ENCODE measurements at regions not wholly inside any gene's neighbourhood (a gene's known extent, or its start where the extent isn't known, plus 50 kb on each side); places are given as distances from the start of the nearest gene placed in this dataset.

GRCh38 chr5:8550921-8551320, 682.0 kb downstream of the MTRR start (continued):
- no peak for TF ChIP-seq CTBP2 (IDR thresholded peaks at IDR 0.05; ENCODE audit: borderline replicate concordance, insufficient read depth, insufficient read length, low read length)

- H3K4ac ChIP-seq (replicated peaks; ENCODE audit: insufficient read length, low read depth, low read length), result no peak overlapping the region
- POLR2A ChIA-PET (ENCODE audit: partially characterized antibody), result no interaction called here
- H3K79me2 ChIP-seq (ENCODE audit: control insufficient read depth in 1 of 2, insufficient read depth in 2 of 2, low read length in 2 of 2), result no peaks in the 10 kb centered on the region
- TF ChIP-seq POLR2AphosphoS5 (IDR thresholded peaks at IDR 0.05; ENCODE audit: low read depth, low read length) (no peak), ASH2L (IDR thresholded peaks at IDR 0.05; ENCODE audit: low read length) (no peak), RFX5 (IDR thresholded peaks at IDR 0.05; ENCODE audit: borderline replicate concordance, low read depth, low read length) (no peak), SIX5 (IDR thresholded peaks at IDR 0.05; ENCODE audit: low read depth, low read length) (no peak), KDM5A (IDR thresholded peaks at IDR 0.05; ENCODE audit: low read length) (no peak), HDAC6 (IDR thresholded peaks at IDR 0.05; ENCODE audit: low read depth, low read length) (no peak), EGR1 (IDR thresholded peaks at IDR 0.05; ENCODE audit: borderline replicate concordance, low read depth, low read length) (no peak), CEBPB (IDR thresholded peaks at IDR 0.05; ENCODE audit: low read depth, low read length) (no peak), POLR2A (IDR thresholded peaks at IDR 0.05; ENCODE audit: control extremely low read depth in 1 of 2, low read depth in 2 of 2, low read length in 2 of 2) (no peak), CBX5 (IDR thresholded peaks at IDR 0.05; ENCODE audit: low read depth, low read length) (no peak), RNF2 (IDR thresholded peaks at IDR 0.05; ENCODE audit: borderline replicate concordance, low read depth, low read length, missing control alignments, poor library complexity, severe bottlenecking) (no peak), RBBP5 (IDR thresholded peaks at IDR 0.05; ENCODE audit: borderline replicate concordance, low read depth, low read length) (no peak), SP4 (IDR thresholded peaks at IDR 0.05; ENCODE audit: low read length) (no peak), CTBP2 (IDR thresholded peaks at IDR 0.05; ENCODE audit: borderline replicate concordance, insufficient read depth, insufficient read length, low read length) (no peak)
Observed at GRCh38 chr5:8553364-8553763, 684.4 kb downstream of the MTRR start.

More at GRCh38 chr5:8553364-8553763, 684.4 kb downstream of the MTRR start:
- no peak overlapping the region for H2BK5ac ChIP-seq (ENCODE audit: low read depth, low read length)
- H3K27ac ChIP-seq (ENCODE audit: low read depth, low read length), result no peak overlapping the region
- no peak overlapping the region for H3K56ac ChIP-seq (replicated peaks; ENCODE audit: insufficient read length, low read depth, low read length)
- H3K4me3 ChIP-seq (ENCODE audit: extremely low read depth in 1 of 4, insufficient read depth in 2 of 4, low read depth in 3 of 4, low read length in 4 of 4), result no peak overlapping the region
- no peak overlapping the region for H2AK5ac ChIP-seq (ENCODE audit: low read depth, low read length)
- no peaks in the 10 kb centered on the region for H4K20me1 ChIP-seq (replicated peaks in 1 of 2; ENCODE audit: control insufficient read depth in 1 of 2, insufficient read depth in 2 of 2, low read length in 2 of 2)
- no peaks in the 10 kb centered on the region for H3K79me1 ChIP-seq (ENCODE audit: low read depth, low read length)
- H3K23ac ChIP-seq (ENCODE audit: insufficient read length), result no peak overlapping the region
- H4K91ac ChIP-seq (replicated peaks; ENCODE audit: insufficient read length, low read length), result no peak overlapping the region
- H3K18ac ChIP-seq (ENCODE audit: extremely low read depth, low read length), result no peak overlapping the region
- H3K27me3 ChIP-seq (replicated peaks in 1 of 4; ENCODE audit: control insufficient read depth in 3 of 4, extremely low read depth in 1 of 4, insufficient read depth in 3 of 4, low read length in 3 of 4), result no peaks in the 10 kb centered on the region
- H2BK120ac ChIP-seq (replicated peaks; ENCODE audit: low read depth, low read length), result no peak overlapping the region
- DNase-seq (ENCODE audit: low read depth in 1 of 2, low spot score in 2 of 2), result no peak
- no peak overlapping the region for H2BK20ac ChIP-seq (ENCODE audit: low read length)
- no peak overlapping the region for H3K4me2 ChIP-seq (ENCODE audit: insufficient read depth in 1 of 2, low read depth in 2 of 2, low read length in 2 of 2)
- H3K9ac ChIP-seq (replicated peaks in 1 of 4; ENCODE audit: extremely low read depth in 1 of 4, low read depth in 3 of 4, low read length in 3 of 4), result no peak overlapping the region
- FAIRE-seq, result no peak
- peaks cover 3 to 5% of the 10 kb centered on the region in 2 experiments; a peak in 2 of 4 replicates for H3K9me3 ChIP-seq (ENCODE audit: insufficient read depth in 2 of 2, low read depth in 1 of 2, low read length in 1 of 2)
- H4K5ac ChIP-seq (ENCODE audit: insufficient read length, low read depth, low read length), result no peak overlapping the region
- no peak overlapping the region for H3K14ac ChIP-seq (ENCODE audit: insufficient read length)
- H3K36me3 ChIP-seq (ENCODE audit: control insufficient read depth in 2 of 4, insufficient read depth in 4 of 4, low read length in 3 of 4), result no peaks in the 10 kb centered on the region
- CTCF ChIA-PET (ENCODE audit: partially characterized antibody), result interaction anchor here (0.5 kb wide), 1 partner anchor 1638 kb away, joined by 3 read pairs; no protein-coding TSS in a partner anchor
- H4K8ac ChIP-seq (ENCODE audit: extremely low read depth, insufficient read depth, low read length), result no peak overlapping the region
- H3K23me2 ChIP-seq (ENCODE audit: low read depth, low read length), result no peaks in the 10 kb centered on the region
- no peak overlapping the region for H2BK12ac ChIP-seq (ENCODE audit: low read depth, low read length)
- H3K4me1 ChIP-seq (replicated peaks in 1 of 4; ENCODE audit: control insufficient read depth in 3 of 4, insufficient read depth in 4 of 4, low read length in 3 of 4), result no peaks in the 10 kb centered on the region
- no peak overlapping the region for H2BK15ac ChIP-seq (ENCODE audit: low read length)
- H2AFZ ChIP-seq (ENCODE audit: low read length), result no peak overlapping the region

Data from H1 (cell line).